Keratinocyte (primary cell): ENCODE measurements at regions not wholly inside any gene's neighbourhood (a gene's known extent, or its start where the extent isn't known, plus 50 kb on each side); places are given as distances from the start of the nearest gene placed in this dataset.
A peak's percentile ranks its signal among the peaks of the same experiment; 100 is the strongest.
"Not testable (repeated sequence)": the region's sequence is repeated elsewhere in the genome, so short reads cannot be mapped to it uniquely, and the experiment has no call there.

ENCODE experiments used
- DNase-seq: peaks from one replicate; pipeline ENCODE4 v3.0.0-alpha.2; 2011; ENCODE audit warnings: low read depth, missing footprints, low spot score
- FAIRE-seq: peaks from 2 replicates; lab custom pipeline; 2011; peaks lifted over from hg19 to GRCh38; lab: Jason Lieb, UNC
- H2AFZ ChIP-seq: 2 replicates; pipeline ENCODE4 v1.6.0; 2012; ENCODE audit warnings: low read length, control low read depth, inconsistent platforms; ENCODE audit not compliant: control insufficient read depth
- H3K27ac ChIP-seq: 2 replicates; pipeline ENCODE4 v1.5.1; 2011; ENCODE audit warnings: low read length; ENCODE audit not compliant: control insufficient read depth, insufficient read depth
- H3K27me3 ChIP-seq: 3 replicates; pipeline ENCODE4 v1.6.0; 2011; ENCODE audit warnings: low read length; ENCODE audit not compliant: control insufficient read depth, insufficient read depth; ENCODE audit errors: extremely low read depth
- H3K36me3 ChIP-seq, 2 experiments: 2 replicates in 1 of 2; 3 replicates in 1 of 2; pipeline ENCODE4 v1.5.1; 2011; ENCODE audit warnings: low read length in 2 of 2, mild to moderate bottlenecking in 1 of 2; ENCODE audit not compliant: control insufficient read depth in 2 of 2, insufficient read depth in 2 of 2; ENCODE audit errors: extremely low read depth in 1 of 2
- H3K4me1 ChIP-seq: 3 replicates; pipeline ENCODE4 v1.5.1; 2011; ENCODE audit warnings: low read length; ENCODE audit not compliant: control insufficient read depth, insufficient read depth; ENCODE audit errors: extremely low read depth
- H3K4me2 ChIP-seq: 3 replicates; pipeline ENCODE4 v1.6.0; 2011; ENCODE audit warnings: low read depth, low read length; ENCODE audit not compliant: control insufficient read depth, insufficient read depth; ENCODE audit errors: extremely low read depth
- H3K4me3 ChIP-seq, 3 experiments: fragments of 200-600 bp in 1 of 3; sonication (generic) in 1 of 3; 2 replicates in 2 of 3; 3 replicates in 1 of 3; pipeline ENCODE4 v1.5.1; 2011 to 2016; ENCODE audit warnings: low read length in 3 of 3, mild to moderate bottlenecking in 3 of 3, control low read depth in 2 of 3, inconsistent platforms in 1 of 3, low read depth in 1 of 3, mixed read lengths in 1 of 3, mixed run types in 1 of 3, moderate library complexity in 1 of 3; ENCODE audit not compliant: control insufficient read depth in 2 of 3, insufficient read depth in 2 of 3; ENCODE audit errors: extremely low read depth in 1 of 3
- H3K79me2 ChIP-seq: 2 replicates; pipeline ENCODE4 v1.6.0; 2012; ENCODE audit warnings: low read length; ENCODE audit not compliant: control insufficient read depth, insufficient read depth
- H3K9ac ChIP-seq: 3 replicates; pipeline ENCODE4 v1.6.0; 2011; ENCODE audit warnings: low read length; ENCODE audit not compliant: control insufficient read depth, insufficient read depth; ENCODE audit errors: extremely low read depth
- H3K9me1 ChIP-seq: 3 replicates; pipeline ENCODE4 v1.6.0; 2011; ENCODE audit warnings: low read length; ENCODE audit not compliant: control insufficient read depth, insufficient read depth; ENCODE audit errors: extremely low read depth
- H3K9me3 ChIP-seq: 2 replicates; pipeline ENCODE4 v1.5.1; 2012; ENCODE audit warnings: low read depth, low read length; ENCODE audit not compliant: control insufficient read depth
- H4K20me1 ChIP-seq: 3 replicates; pipeline ENCODE4 v1.6.0; 2011; ENCODE audit warnings: low read length; ENCODE audit not compliant: control insufficient read depth, insufficient read depth; ENCODE audit errors: extremely low read depth
- EZH2 ChIP-seq: IDR thresholded peaks from one replicate; pipeline ENCODE4 v1.6.1; 2012; ENCODE audit warnings: inconsistent platforms, mild to moderate bottlenecking, low read length, moderate library complexity
- dilution Hi-C: fragments of 300-500 bp; cut with MboI; formaldehyde crosslinking; loops from one replicate; pipeline ENCODE4 v1.7.0; 2020; ENCODE audit warnings: low sequenced_read_pairs; ENCODE audit not compliant: extremely low pct_ligation_motif_present
- TF ChIP-seq, protein P1 (sequence below), 3 experiments: IDR thresholded peaks in 1 of 3; conservative IDR thresholded peaks in 1 of 3; optimal IDR thresholded peaks in 1 of 3; 2 replicates in 2 of 3; 3 replicates in 1 of 3; pipeline versions ENCODE3 to v1.5.1; 2011; ENCODE audit warnings: low read length in 3 of 3, mild to moderate bottlenecking in 3 of 3, moderate library complexity in 2 of 3, control low read depth in 1 of 3, inconsistent platforms in 1 of 3; ENCODE audit not compliant: insufficient read depth in 2 of 3; ENCODE audit errors: extremely low read depth in 1 of 3

DNA sequence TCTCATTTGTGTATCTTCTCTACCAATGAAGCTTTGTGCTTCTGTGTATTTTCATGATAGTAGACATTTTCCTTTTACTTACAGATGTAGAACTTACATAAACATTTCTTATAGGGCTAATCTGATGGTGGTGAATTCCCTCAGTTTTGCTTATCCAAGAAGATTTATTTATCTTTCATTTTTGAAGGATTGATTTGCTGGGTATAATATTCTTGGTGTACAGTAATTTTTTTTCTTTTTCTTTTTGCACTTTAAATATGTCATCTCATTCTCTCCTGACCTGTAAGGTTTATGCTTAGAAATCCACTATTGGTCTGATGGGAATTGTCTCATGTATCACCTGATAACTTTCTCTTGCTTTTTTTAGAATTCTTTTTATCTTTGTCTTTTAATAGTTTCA lies 127.6 kb upstream of the KCTD3 start:
- Histone ChIP-seq H2AFZ (no peak overlapping the region), H3K36me3 (no peaks in the 10 kb centered on the region), H3K27me3 (no peaks in the 10 kb centered on the region), H3K9ac (no peak overlapping the region), H3K79me2 (no peaks in the 10 kb centered on the region), H3K4me1 (no peaks in the 10 kb centered on the region), H4K20me1 (no peaks in the 10 kb centered on the region), H3K9me1 (no peaks in the 10 kb centered on the region), H3K4me2 (no peak overlapping the region), H3K9me3 (no peaks in the 10 kb centered on the region), H3K27ac (no peak overlapping the region), H3K4me3 (no peak overlapping the region)
- DNase-seq (no peak), FAIRE-seq (no peak)
- dilution Hi-C loops: no loop called here
- TF ChIP-seq EZH2: no peak

GRCh38 chr1:215444715-215445414 lies 122.2 kb upstream of the KCTD3 start:
- Histone ChIP-seq H3K4me2 (no peak overlapping the region), H3K79me2 (no peaks in the 10 kb centered on the region), H3K27me3 (no peaks in the 10 kb centered on the region), H3K9ac (no peak overlapping the region), H4K20me1 (no peaks in the 10 kb centered on the region), H3K4me1 (peaks cover 3% of the 10 kb centered on the region), H3K9me3 (no peaks in the 10 kb centered on the region), H2AFZ (no peak overlapping the region), H3K9me1 (no peaks in the 10 kb centered on the region), H3K36me3 (no peaks in the 10 kb centered on the region), H3K4me3 (no peak overlapping the region), H3K27ac (no peak overlapping the region)
- TF ChIP-seq, protein P1, sequence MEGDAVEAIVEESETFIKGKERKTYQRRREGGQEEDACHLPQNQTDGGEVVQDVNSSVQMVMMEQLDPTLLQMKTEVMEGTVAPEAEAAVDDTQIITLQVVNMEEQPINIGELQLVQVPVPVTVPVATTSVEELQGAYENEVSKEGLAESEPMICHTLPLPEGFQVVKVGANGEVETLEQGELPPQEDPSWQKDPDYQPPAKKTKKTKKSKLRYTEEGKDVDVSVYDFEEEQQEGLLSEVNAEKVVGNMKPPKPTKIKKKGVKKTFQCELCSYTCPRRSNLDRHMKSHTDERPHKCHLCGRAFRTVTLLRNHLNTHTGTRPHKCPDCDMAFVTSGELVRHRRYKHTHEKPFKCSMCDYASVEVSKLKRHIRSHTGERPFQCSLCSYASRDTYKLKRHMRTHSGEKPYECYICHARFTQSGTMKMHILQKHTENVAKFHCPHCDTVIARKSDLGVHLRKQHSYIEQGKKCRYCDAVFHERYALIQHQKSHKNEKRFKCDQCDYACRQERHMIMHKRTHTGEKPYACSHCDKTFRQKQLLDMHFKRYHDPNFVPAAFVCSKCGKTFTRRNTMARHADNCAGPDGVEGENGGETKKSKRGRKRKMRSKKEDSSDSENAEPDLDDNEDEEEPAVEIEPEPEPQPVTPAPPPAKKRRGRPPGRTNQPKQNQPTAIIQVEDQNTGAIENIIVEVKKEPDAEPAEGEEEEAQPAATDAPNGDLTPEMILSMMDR (optimal IDR thresholded peaks at IDR 0.05 in 1 of 3, IDR thresholded peaks at IDR 0.05 in 1 of 3, conservative IDR thresholded peaks at IDR 0.05 in 1 of 3; ENCODE audit: extremely low read depth in 1 of 3, insufficient read depth in 2 of 3, low read length in 3 of 3): no peak
- no peak for TF ChIP-seq EZH2
- dilution Hi-C loops: no loop called here
- FAIRE-seq: no peak
- no peak for DNase-seq

GRCh38 chr1:215448014-215448413 lies 119.1 kb upstream of the KCTD3 start:
- FAIRE-seq, DNase-seq, H3K36me3 ChIP-seq, dilution Hi-C loops, H3K4me3 ChIP-seq, H2AFZ ChIP-seq, H3K9ac ChIP-seq, H3K4me2 ChIP-seq, H3K4me1 ChIP-seq, H3K27me3 ChIP-seq, H3K27ac ChIP-seq, H4K20me1 ChIP-seq, H3K9me3 ChIP-seq, H3K79me2 ChIP-seq, H3K9me1 ChIP-seq: not testable (repeated sequence)

GRCh38 chr1:215449147-215449546 lies 118.0 kb upstream of the KCTD3 start:
- dilution Hi-C loops, H4K20me1 ChIP-seq, H3K9ac ChIP-seq, H3K4me2 ChIP-seq, H3K27ac ChIP-seq, H2AFZ ChIP-seq, H3K4me3 ChIP-seq, H3K9me3 ChIP-seq, FAIRE-seq, H3K36me3 ChIP-seq, H3K27me3 ChIP-seq, H3K9me1 ChIP-seq, H3K4me1 ChIP-seq, H3K79me2 ChIP-seq: not testable (repeated sequence)
- peak; percentile 13 for DNase-seq
